SJCRH30 (cell line): ENCODE measurements at regions not wholly inside any gene's neighbourhood (a gene's known extent, or its start where the extent isn't known, plus 50 kb on each side); places are given as distances from the start of the nearest gene placed in this dataset.
A peak's percentile ranks its signal among the peaks of the same experiment; 100 is the strongest.

Source experiments
- DNase-seq, 2 experiments: peaks; one replicate each; pipeline ENCODE4 v3.0.0-alpha.2; 2015 to 2020
- H3K27ac ChIP-seq: fragments of 250-450 bp; sonication (Bioruptor Pico); 2 replicates; pipeline ENCODE4 v1.5.1; 2020; ENCODE audit warnings: mild to moderate bottlenecking, moderate library complexity
- H3K27me3 ChIP-seq: fragments of 250-450 bp; sonication (Bioruptor Pico); 2 replicates; pipeline ENCODE4 v1.5.1; 2020; ENCODE audit warnings: mild to moderate bottlenecking, moderate library complexity
- H3K36me3 ChIP-seq: fragments of 250-450 bp; sonication (Bioruptor Pico); 2 replicates; pipeline ENCODE4 v1.5.1; 2020; ENCODE audit warnings: mild to moderate bottlenecking, moderate library complexity
- H3K4me1 ChIP-seq: fragments of 250-450 bp; sonication (Bioruptor Pico); 2 replicates; pipeline ENCODE4 v1.5.1; 2020; ENCODE audit warnings: mild to moderate bottlenecking, moderate library complexity
- H3K4me3 ChIP-seq: fragments of 250-450 bp; sonication (Bioruptor Pico); 2 replicates; pipeline ENCODE4 v1.5.1; 2020; ENCODE audit warnings: mild to moderate bottlenecking, moderate library complexity
- H3K9me3 ChIP-seq: fragments of 250-450 bp; sonication (Bioruptor Pico); replicated peaks from 2 replicates; pipeline ENCODE4 v1.5.1; 2020; ENCODE audit warnings: mild to moderate bottlenecking, moderate library complexity

GRCh38 chr2:122885436-122885835 lies 1130.0 kb downstream of the TSN start:
- no peaks in the 10 kb centered on the region for H3K36me3 ChIP-seq

GRCh38 chr2:122886479-122887145 lies 1131.2 kb downstream of the TSN start:
- Histone ChIP-seq H3K27me3 (no peaks in the 10 kb centered on the region), H3K4me1 (no peaks in the 10 kb centered on the region), H3K9me3 (no peaks in the 10 kb centered on the region), H3K4me3 (no peak overlapping the region), H3K27ac (no peak overlapping the region), H3K36me3 (no peaks in the 10 kb centered on the region)
- no peak for DNase-seq

More at GRCh38 chr2:122885436-122885835, 1130.0 kb downstream of the TSN start:
- H3K4me1 ChIP-seq: no peaks in the 10 kb centered on the region
- no peak overlapping the region for H3K27ac ChIP-seq
- no peaks in the 10 kb centered on the region for H3K9me3 ChIP-seq
- no peak for DNase-seq
- no peak overlapping the region for H3K4me3 ChIP-seq
- no peaks in the 10 kb centered on the region for H3K27me3 ChIP-seq

GRCh38 chr2:122899614-122900013 lies 1125.5 kb upstream of the CNTNAP5 start:
- Histone ChIP-seq H3K4me1 (no peaks in the 10 kb centered on the region), H3K27ac (no peak overlapping the region), H3K36me3 (0 out of 2 replicates have a peak, but pooled peaks cover 3% of the 10 kb centered on the region), H3K27me3 (no peaks in the 10 kb centered on the region), H3K4me3 (no peak overlapping the region), H3K9me3 (no peaks in the 10 kb centered on the region)
- no peak for DNase-seq

- Histone ChIP-seq H3K4me3 (no peak overlapping the region), H3K27ac (no peak overlapping the region), H3K9me3 (no peaks in the 10 kb centered on the region), H3K36me3 (0 out of 2 replicates have a peak, but pooled peaks cover 3% of the 10 kb centered on the region), H3K4me1 (no peaks in the 10 kb centered on the region), H3K27me3 (no peaks in the 10 kb centered on the region)
- DNase-seq: no peak
Observed at GRCh38 chr2:122905431-122905830, 1119.7 kb upstream of the CNTNAP5 start.

GRCh38 chr2:122908159-122908558 lies 1116.9 kb upstream of the CNTNAP5 start:
- no peaks in the 10 kb centered on the region for H3K27me3 ChIP-seq
- no peak overlapping the region for H3K27ac ChIP-seq
- no peaks in the 10 kb centered on the region for H3K9me3 ChIP-seq
- DNase-seq: no peak
- H3K4me3 ChIP-seq: no peak overlapping the region
- no peaks in the 10 kb centered on the region for H3K4me1 ChIP-seq
- no peaks in the 10 kb centered on the region for H3K36me3 ChIP-seq

GRCh38 chr2:122927197-122927596 lies 1097.9 kb upstream of the CNTNAP5 start:
- Histone ChIP-seq H3K36me3 (no peaks in the 10 kb centered on the region), H3K27ac (no peak overlapping the region), H3K4me3 (no peak overlapping the region), H3K9me3 (no peaks in the 10 kb centered on the region), H3K27me3 (no peaks in the 10 kb centered on the region), H3K4me1 (no peaks in the 10 kb centered on the region)
- DNase-seq: peak in 1 of 2 experiments; percentile 9

GRCh38 chr2:122927710-122928557 lies 1097.2 kb upstream of the CNTNAP5 start:
- Histone ChIP-seq H3K4me3 (no peak overlapping the region), H3K9me3 (no peaks in the 10 kb centered on the region), H3K4me1 (no peaks in the 10 kb centered on the region), H3K27me3 (no peaks in the 10 kb centered on the region), H3K36me3 (no peaks in the 10 kb centered on the region), H3K27ac (no peak overlapping the region)
- no peak for DNase-seq

- Histone ChIP-seq H3K36me3 (no peaks in the 10 kb centered on the region), H3K27ac (no peak overlapping the region), H3K9me3 (no peaks in the 10 kb centered on the region), H3K4me1 (no peaks in the 10 kb centered on the region), H3K4me3 (no peak overlapping the region), H3K27me3 (no peaks in the 10 kb centered on the region)
- DNase-seq: peak in 1 of 2 experiments; percentile 16
Observed at GRCh38 chr2:122929347-122929746, 1095.7 kb upstream of the CNTNAP5 start.

GRCh38 chr2:122935506-122935905 lies 1089.6 kb upstream of the CNTNAP5 start:
- H3K27ac ChIP-seq: no peak overlapping the region
- no peak overlapping the region for H3K4me3 ChIP-seq
- no peak for DNase-seq
- H3K36me3 ChIP-seq: no peaks in the 10 kb centered on the region
- no peaks in the 10 kb centered on the region for H3K27me3 ChIP-seq
- H3K9me3 ChIP-seq: no peaks in the 10 kb centered on the region
- no peaks in the 10 kb centered on the region for H3K4me1 ChIP-seq

- Histone ChIP-seq H3K4me3 (no peak overlapping the region), H3K36me3 (no peaks in the 10 kb centered on the region), H3K27ac (no peak overlapping the region), H3K9me3 (no peaks in the 10 kb centered on the region), H3K27me3 (no peaks in the 10 kb centered on the region), H3K4me1 (no peaks in the 10 kb centered on the region)
- DNase-seq: no peak
Observed at GRCh38 chr2:122939796-122940195, 1085.3 kb upstream of the CNTNAP5 start.

GRCh38 chr2:122949523-122949922 lies 1075.6 kb upstream of the CNTNAP5 start:
- Histone ChIP-seq H3K27me3 (no peaks in the 10 kb centered on the region), H3K4me1 (no peaks in the 10 kb centered on the region), H3K27ac (no peak overlapping the region), H3K9me3 (no peaks in the 10 kb centered on the region), H3K4me3 (no peak overlapping the region), H3K36me3 (no peaks in the 10 kb centered on the region)
- DNase-seq: no peak

- peak in 1 of 2 experiments; percentile 13 for DNase-seq
- Histone ChIP-seq H3K4me3 (no peak overlapping the region), H3K36me3 (no peaks in the 10 kb centered on the region), H3K9me3 (no peaks in the 10 kb centered on the region), H3K27me3 (no peaks in the 10 kb centered on the region), H3K27ac (no peak overlapping the region), H3K4me1 (peaks cover 4% of the 10 kb centered on the region)
Observed at GRCh38 chr2:122955776-122956175, 1069.3 kb upstream of the CNTNAP5 start.

- H3K4me1 ChIP-seq: peaks cover 11% of the 10 kb centered on the region
- no peaks in the 10 kb centered on the region for H3K27me3 ChIP-seq
- H3K27ac ChIP-seq: peak overlapping the region; percentile 26
- no peaks in the 10 kb centered on the region for H3K9me3 ChIP-seq
- H3K36me3 ChIP-seq: no peaks in the 10 kb centered on the region
- H3K4me3 ChIP-seq: no peak overlapping the region
- DNase-seq: peak; percentile 44 to 71
Observed at GRCh38 chr2:122960759-122961641, 1064.1 kb upstream of the CNTNAP5 start.

- no peak for DNase-seq
- peaks cover 2% of the 10 kb centered on the region for H3K4me1 ChIP-seq
- H3K9me3 ChIP-seq: no peaks in the 10 kb centered on the region
- no peaks in the 10 kb centered on the region for H3K27me3 ChIP-seq
- H3K36me3 ChIP-seq: no peaks in the 10 kb centered on the region
- H3K4me3 ChIP-seq: no peak overlapping the region
- H3K27ac ChIP-seq: no peak overlapping the region
Observed at GRCh38 chr2:122966461-122966860, 1058.6 kb upstream of the CNTNAP5 start.

- Histone ChIP-seq H3K4me1 (no peaks in the 10 kb centered on the region), H3K27ac (no peak overlapping the region), H3K36me3 (no peaks in the 10 kb centered on the region), H3K9me3 (no peaks in the 10 kb centered on the region), H3K27me3 (no peaks in the 10 kb centered on the region), H3K4me3 (no peak overlapping the region)
- no peak for DNase-seq
Observed at GRCh38 chr2:122977580-122977979, 1047.5 kb upstream of the CNTNAP5 start.
